K562 (cell line): ENCODE measurements at regions not wholly inside any gene's neighbourhood (a gene's known extent, or its start where the extent isn't known, plus 50 kb on each side); places are given as distances from the start of the nearest gene placed in this dataset.

Experiments used
- ATAC-seq: fragments of 200-7000 bp; cut with Tn5 transposase; 3 replicates; pipeline ENCODE4 v1.9.1; 2020; ENCODE audit warnings: moderate library complexity
- BruUV-seq: library from RNA; stranded (reverse); fragments of 400-500 nt; replicated peaks from 2 replicates; lab custom pipeline; 2021; lab: Mats Ljungman, UMichigan
- CTCF ChIA-PET: fragments of 300-600 bp; formaldehyde crosslinking; extraction: SDS; loops from one replicate; lab custom pipeline; 2021; ENCODE audit warnings: low intra/inter-chr PET ratio; lab: Yijun Ruan, JAX
- POLR2A ChIA-PET: fragments of 300-600, 350-650 bp; sonication (Branson Sonifier 250); formaldehyde crosslinking; extraction: SDS; loops from one replicate; lab custom pipeline; 2021; ENCODE audit warnings: antibody characterized with exemption, inconsistent platforms; lab: Yijun Ruan, JAX
- DNase-seq, 4 experiments: peaks; one replicate each; pipeline versions ENCODE4 v3.0.0 to v3.0.0-alpha.2; 2011 to 2018; ENCODE audit warnings: low spot score in 3 of 4, mixed read lengths in 3 of 4; ENCODE audit errors: extremely low read depth in 1 of 4
- FAIRE-seq: peaks from 2 replicates; lab custom pipeline; 2011; peaks lifted over from hg19 to GRCh38; lab: Jason Lieb, UNC
- H2AFZ ChIP-seq: 2 replicates; pipeline ENCODE4 v1.6.0; 2011; ENCODE audit warnings: low read depth, low read length, control low read depth, inconsistent platforms
- H3K27ac ChIP-seq: fragments of 200-600 bp; 3 replicates; pipeline ENCODE4 v1.8.0; 2011; ENCODE audit warnings: low read depth, mild to moderate bottlenecking, control low read depth, inconsistent platforms, low read length, moderate library complexity, mixed read lengths; ENCODE audit errors: extremely low read depth
- H3K27me3 ChIP-seq, 2 experiments: fragments of 300-600 bp in 1 of 2; 2 replicates in 1 of 2; 3 replicates in 1 of 2; pipeline versions ENCODE4 v1.6.0 to v1.8.0; 2011; ENCODE audit warnings: inconsistent platforms in 2 of 2, low read length in 2 of 2, mild to moderate bottlenecking in 1 of 2, mixed read lengths in 1 of 2, moderate library complexity in 1 of 2; ENCODE audit not compliant: control insufficient read depth in 2 of 2, insufficient read depth in 2 of 2
- H3K36me3 ChIP-seq: fragments of 300-600 bp; 3 replicates; pipeline ENCODE4 v1.8.0; 2011; ENCODE audit warnings: mild to moderate bottlenecking, low read length, inconsistent platforms; ENCODE audit not compliant: control insufficient read depth, insufficient read depth
- H3K4me1 ChIP-seq, 2 experiments: fragments of 200-600 bp in 1 of 2; replicated peaks in 1 of 2; 2 replicates in 1 of 2; 3 replicates in 1 of 2; pipeline versions ENCODE4 v1.5.1 to v1.8.0; 2011; ENCODE audit warnings: inconsistent platforms in 2 of 2, low read length in 2 of 2, mild to moderate bottlenecking in 1 of 2, mixed read lengths in 1 of 2, moderate library complexity in 1 of 2; ENCODE audit not compliant: control insufficient read depth in 2 of 2, insufficient read depth in 2 of 2
- H3K4me2 ChIP-seq: 2 replicates; pipeline ENCODE4 v1.6.1; 2011; ENCODE audit warnings: low read length, control low read depth, inconsistent platforms, mixed read lengths; ENCODE audit not compliant: insufficient read depth
- H3K4me3 ChIP-seq: fragments of 200-600 bp; sonication (generic), shearing (Covaris generic); 2 replicates; pipeline ENCODE4 v1.5.1; 2016; ENCODE audit warnings: control low read depth, inconsistent platforms
- H3K79me2 ChIP-seq: fragments of 200-600 bp; 3 replicates; pipeline ENCODE4 v1.8.0; 2011; ENCODE audit warnings: low read length, inconsistent platforms; ENCODE audit not compliant: control insufficient read depth, insufficient read depth
- H3K9ac ChIP-seq, 2 experiments: 2 replicates each; pipeline versions ENCODE4 v1.6.0 to v1.6.1; 2011; ENCODE audit warnings: low read depth in 2 of 2, low read length in 2 of 2, control low read depth in 1 of 2, inconsistent platforms in 1 of 2, mild to moderate bottlenecking in 1 of 2, mixed read lengths in 1 of 2; ENCODE audit not compliant: insufficient read depth in 1 of 2
- H3K9me1 ChIP-seq: one replicate; pipeline ENCODE4 v1.6.0; 2011; ENCODE audit warnings: inconsistent platforms, mild to moderate bottlenecking, low read length, moderate library complexity; ENCODE audit not compliant: control insufficient read depth, insufficient read depth
- H3K9me3 ChIP-seq: replicated peaks from 2 replicates; pipeline ENCODE4 v1.5.1; 2011; ENCODE audit warnings: low read depth, low read length, inconsistent platforms; ENCODE audit not compliant: control insufficient read depth, insufficient read depth
- H4K20me1 ChIP-seq: replicated peaks from 2 replicates; pipeline ENCODE4 v1.6.1; 2011; ENCODE audit warnings: low read length, inconsistent platforms, mixed read lengths; ENCODE audit not compliant: control insufficient read depth, insufficient read depth
- BDP1 ChIP-seq: IDR thresholded peaks from 3 replicates; pipeline ENCODE4 v1.6.1; 2011; ENCODE audit not compliant: insufficient read length, insufficient read depth
- ESRRB ChIP-seq: fragments of 250-450 bp; sonication (Bioruptor Pico); IDR thresholded peaks from 2 replicates; pipeline ENCODE4 v1.5.0; 2020; ENCODE audit warnings: mild to moderate bottlenecking, moderate library complexity, borderline replicate concordance
- ILK ChIP-seq: fragments of 450-650 bp; IDR thresholded peaks from 2 replicates; pipeline ENCODE4 v1.6.1; 2016; ENCODE audit warnings: missing genetic modification characterization, low read depth, mild to moderate bottlenecking, missing compliant biosample characterization, moderate library complexity, borderline replicate concordance
- MEF2A ChIP-seq: IDR thresholded peaks from 2 replicates; pipeline ENCODE4 v1.6.1; 2011; ENCODE audit warnings: low read depth, mild to moderate bottlenecking, low read length, moderate library complexity; ENCODE audit not compliant: control insufficient read depth
- PHF8 ChIP-seq: fragments of 200-600 bp; sonication (generic); IDR thresholded peaks from 2 replicates; pipeline ENCODE4 v1.6.1; 2012; ENCODE audit warnings: mixed run types, mild to moderate bottlenecking, inconsistent platforms, low read length, moderate library complexity, borderline replicate concordance
- TCFL5 ChIP-seq: fragments of 250-450 bp; sonication (Bioruptor Pico); conservative IDR thresholded peaks from 2 replicates; pipeline ENCODE4 v1.6.1; 2021; ENCODE audit warnings: mild to moderate bottlenecking, moderate library complexity, matching md5 sums
- TRIM28 ChIP-seq: fragments of 450-650 bp; IDR thresholded peaks from 2 replicates; pipeline ENCODE4 v1.6.1; 2017
- VEZF1 ChIP-seq: fragments of 200-800 bp; sonication (Bioruptor generic); IDR thresholded peaks from 2 replicates; pipeline ENCODE4 v1.6.1; 2017; ENCODE audit warnings: missing genetic modification characterization, missing compliant biosample characterization
- ZNF212 ChIP-seq: fragments of 450-650 bp; formaldehyde crosslinking; IDR thresholded peaks from 2 replicates; pipeline ENCODE4 v1.4.0; 2020; ENCODE audit warnings: mild to moderate bottlenecking
- ZNF668 ChIP-seq: fragments of 250-450 bp; sonication (Bioruptor Pico); IDR thresholded peaks from 2 replicates; pipeline ENCODE4 v1.8.0; 2022; ENCODE audit warnings: mild to moderate bottlenecking, inconsistent platforms
- WGBS: fragments of 100-300 bp; shearing (Covaris generic); methylation state at CpG from one replicate; pipeline ENCODE4 v1.1.6; 2016; ENCODE audit warnings: low coverage, mixed read lengths; ENCODE audit not compliant: insufficient coverage; ENCODE audit errors: missing lambda C conversion rate; 5-methylcytosine and 5-hydroxymethylcytosine counted together
- in situ Hi-C: fragments of 300-500 bp; cut with MboI; formaldehyde crosslinking; loops from 4 replicates; pipeline ENCODE4 v1.15.0; 2018; ENCODE audit warnings: inconsistent platforms, mixed read lengths
- intact Hi-C: fragments of 100-400 bp; cut with micrococcal nuclease; formaldehyde crosslinking; loops from 2 replicates; pipeline ENCODE4 v1.14.2; 2022
- TF ChIP-seq, protein P1 (sequence below): fragments of 450-650 bp; IDR thresholded peaks from 2 replicates; pipeline ENCODE4 v1.6.1; 2016; ENCODE audit warnings: missing biosample characterization, missing genetic modification characterization
- TF ChIP-seq, protein P2 (sequence below): sonication (generic); formaldehyde crosslinking; IDR thresholded peaks from 2 replicates; pipeline ENCODE4 v1.8.1; 2022; ENCODE audit warnings: missing genetic modification reagents
- TF ChIP-seq, protein P3 (sequence below): fragments of 450-650 bp; formaldehyde crosslinking; IDR thresholded peaks from 2 replicates; pipeline ENCODE4 v1.4.0; 2020; ENCODE audit warnings: mild to moderate bottlenecking, moderate library complexity

GRCh38 chr3:102016417-102016816, 167.1 kb downstream of the NFKBIZ start:
- Histone ChIP-seq H3K27ac (no peak overlapping the region), H2AFZ (no peak overlapping the region), H3K79me2 (no peaks in the 10 kb centered on the region), H3K4me1 (no peaks in the 10 kb centered on the region), H3K36me3 (no peaks in the 10 kb centered on the region), H3K9ac (no peak overlapping the region), H3K4me3 (no peak overlapping the region), H3K9me1 (no peaks in the 10 kb centered on the region), H3K4me2 (no peak overlapping the region), H4K20me1 (no peaks in the 10 kb centered on the region), H3K9me3 (no peaks in the 10 kb centered on the region), H3K27me3 (no peaks in the 10 kb centered on the region)
- CTCF ChIA-PET, result no interaction called here
- BruUV-seq, result no TSS peak
- no peak for FAIRE-seq
- in situ Hi-C loops, result no loop called here
- DNase-seq, result no peak
- no peak for ATAC-seq
- WGBS, result 0% methylated on average over 1 of the region's 1 CpG
- POLR2A ChIA-PET, result no interaction called here
- intact Hi-C loops, result no loop called here
- TF ChIP-seq ILK (tag) (no peak), MEF2A (no peak), ESRRB (CRISPR knock-in tag) (no peak), VEZF1 (CRISPR knock-in tag) (no peak), TCFL5 (no peak), PHF8 (no peak), TRIM28 (no peak), ZNF212 (CRISPR knock-in tag) (no peak), BDP1 (no peak), ZNF668 (no peak)
- TF ChIP-seq, protein P1, sequence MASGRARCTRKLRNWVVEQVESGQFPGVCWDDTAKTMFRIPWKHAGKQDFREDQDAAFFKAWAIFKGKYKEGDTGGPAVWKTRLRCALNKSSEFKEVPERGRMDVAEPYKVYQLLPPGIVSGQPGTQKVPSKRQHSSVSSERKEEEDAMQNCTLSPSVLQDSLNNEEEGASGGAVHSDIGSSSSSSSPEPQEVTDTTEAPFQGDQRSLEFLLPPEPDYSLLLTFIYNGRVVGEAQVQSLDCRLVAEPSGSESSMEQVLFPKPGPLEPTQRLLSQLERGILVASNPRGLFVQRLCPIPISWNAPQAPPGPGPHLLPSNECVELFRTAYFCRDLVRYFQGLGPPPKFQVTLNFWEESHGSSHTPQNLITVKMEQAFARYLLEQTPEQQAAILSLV (tag), result no peak
- TF ChIP-seq, protein P2, sequence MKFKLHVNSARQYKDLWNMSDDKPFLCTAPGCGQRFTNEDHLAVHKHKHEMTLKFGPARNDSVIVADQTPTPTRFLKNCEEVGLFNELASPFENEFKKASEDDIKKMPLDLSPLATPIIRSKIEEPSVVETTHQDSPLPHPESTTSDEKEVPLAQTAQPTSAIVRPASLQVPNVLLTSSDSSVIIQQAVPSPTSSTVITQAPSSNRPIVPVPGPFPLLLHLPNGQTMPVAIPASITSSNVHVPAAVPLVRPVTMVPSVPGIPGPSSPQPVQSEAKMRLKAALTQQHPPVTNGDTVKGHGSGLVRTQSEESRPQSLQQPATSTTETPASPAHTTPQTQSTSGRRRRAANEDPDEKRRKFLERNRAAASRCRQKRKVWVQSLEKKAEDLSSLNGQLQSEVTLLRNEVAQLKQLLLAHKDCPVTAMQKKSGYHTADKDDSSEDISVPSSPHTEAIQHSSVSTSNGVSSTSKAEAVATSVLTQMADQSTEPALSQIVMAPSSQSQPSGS (CRISPR knock-in tag), result no peak
- TF ChIP-seq, protein P3, sequence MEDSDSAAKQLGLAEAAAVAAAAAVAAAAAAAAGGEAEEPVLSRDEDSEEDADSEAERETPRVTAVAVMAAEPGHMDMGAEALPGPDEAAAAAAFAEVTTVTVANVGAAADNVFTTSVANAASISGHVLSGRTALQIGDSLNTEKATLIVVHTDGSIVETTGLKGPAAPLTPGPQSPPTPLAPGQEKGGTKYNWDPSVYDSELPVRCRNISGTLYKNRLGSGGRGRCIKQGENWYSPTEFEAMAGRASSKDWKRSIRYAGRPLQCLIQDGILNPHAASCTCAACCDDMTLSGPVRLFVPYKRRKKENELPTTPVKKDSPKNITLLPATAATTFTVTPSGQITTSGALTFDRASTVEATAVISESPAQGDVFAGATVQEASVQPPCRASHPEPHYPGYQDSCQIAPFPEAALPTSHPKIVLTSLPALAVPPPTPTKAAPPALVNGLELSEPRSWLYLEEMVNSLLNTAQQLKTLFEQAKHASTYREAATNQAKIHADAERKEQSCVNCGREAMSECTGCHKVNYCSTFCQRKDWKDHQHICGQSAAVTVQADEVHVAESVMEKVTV, result no peak
